NCI-H2196 (cell line): ENCODE measurements at regions not wholly inside any gene's neighbourhood (a gene's known extent, or its start where the extent isn't known, plus 50 kb on each side); places are given as distances from the start of the nearest gene placed in this dataset.

Experiments
- DNase-seq: peaks from one replicate; lab custom pipeline; 2025; ENCODE audit not compliant: unreplicated experiment; lab: John Stamatoyannopoulos, UW

- DNase-seq: no peak
These were observed 118.5 kb upstream of the MAP1B start for GRCh38 chr5:71988808-71989207.

- no peak for DNase-seq
These were observed 113.7 kb upstream of the MAP1B start for GRCh38 chr5:71993600-71993999.

GRCh38 chr5:71996789-71997188 is 110.5 kb upstream of the MAP1B start:
- DNase-seq: no peak

- no peak for DNase-seq
These were observed 108.5 kb upstream of the MAP1B start for GRCh38 chr5:71998746-71999145.

- no peak for DNase-seq
These were observed 106.6 kb upstream of the MAP1B start for GRCh38 chr5:72000707-72001106.

- DNase-seq: no peak
These were observed 101.6 kb upstream of the MAP1B start for GRCh38 chr5:72005671-72006070.

GRCh38 chr5:72006361-72006760 is 100.9 kb upstream of the MAP1B start:
- no peak for DNase-seq

GRCh38 chr5:72007336-72008111 is 99.8 kb upstream of the MAP1B start:
- no peak for DNase-seq

GRCh38 chr5:72009280-72009679 is 98.0 kb upstream of the MAP1B start:
- no peak for DNase-seq

GRCh38 chr5:72010430-72010829 is 96.8 kb upstream of the MAP1B start:
- no peak for DNase-seq

- DNase-seq: no peak
These were observed 94.4 kb upstream of the MAP1B start for GRCh38 chr5:72012906-72013305.

GRCh38 chr5:72013766-72014624 is 93.3 kb upstream of the MAP1B start:
- peak; percentile 52 for DNase-seq

- peak; percentile 19 for DNase-seq
These were observed 92.1 kb upstream of the MAP1B start for GRCh38 chr5:72015103-72015548.

- DNase-seq: no peak
These were observed 89.0 kb upstream of the MAP1B start for GRCh38 chr5:72018143-72018803.

- DNase-seq: no peak
These were observed 86.9 kb upstream of the MAP1B start for GRCh38 chr5:72020161-72020983.

GRCh38 chr5:72021651-72022357 is 85.5 kb upstream of the MAP1B start:
- DNase-seq: no peak

- no peak for DNase-seq
These were observed 78.9 kb upstream of the MAP1B start for GRCh38 chr5:72028382-72028781.

GRCh38 chr5:72030237-72030636 is 77.0 kb upstream of the MAP1B start:
- DNase-seq: no peak

GRCh38 chr5:72032788-72033187 is 74.5 kb upstream of the MAP1B start:
- DNase-seq: no peak

- DNase-seq: no peak
These were observed 72.5 kb upstream of the MAP1B start for GRCh38 chr5:72034770-72035169.
